Lower leg skin (tissue), 3 donors: ENCODE measurements at regions not wholly inside any gene's neighbourhood (a gene's known extent, or its start where the extent isn't known, plus 50 kb on each side); places are given as distances from the start of the nearest gene placed in this dataset.

Experiments
- CTCF ChIP-seq, 3 donors: fragments of 450-650 bp; IDR thresholded peaks; one replicate each; pipeline ENCODE4 v1.5.1; 2016; ENCODE audit warnings: antibody characterized with exemption in 3 of 3, mild to moderate bottlenecking in 3 of 3, moderate library complexity in 2 of 3
- POLR2A ChIP-seq, 2 donors: fragments of 450-650 bp; IDR thresholded peaks; one replicate each; pipeline ENCODE4 v1.6.1; 2016 to 2017; ENCODE audit warnings: antibody characterized with exemption in 2 of 2, mild to moderate bottlenecking in 1 of 2, moderate library complexity in 1 of 2

GRCh38 chr5:105970919-105971318 is 1699.8 kb downstream of the EFNA5 start:
- TF ChIP-seq CTCF (IDR thresholded peaks at IDR 0.05) (no peak), POLR2A (IDR thresholded peaks at IDR 0.05) (no peak)
